Head of caudate nucleus (tissue), 42 donors: ENCODE measurements at regions not wholly inside any gene's neighbourhood (a gene's known extent, or its start where the extent isn't known, plus 50 kb on each side); places are given as distances from the start of the nearest gene placed in this dataset.
A peak's percentile ranks its signal among the peaks of the same experiment; 100 is the strongest.
"Not testable (repeated sequence)": the region's sequence is repeated elsewhere in the genome, so short reads cannot be mapped to it uniquely, and the experiment has no call there.

Source experiments
- DNase-seq, 42 donors: peaks; one replicate each; pipeline versions ENCODE4 v3.0.0 to v3.0.0-alpha.2; 2020 to 2021; ENCODE audit warnings: mixed read lengths in 7 of 42
- intact Hi-C: fragments of 100-400 bp; cut with DNase I; formaldehyde crosslinking; loops from one replicate; pipeline ENCODE4 v1.15.0; 2022

- DNase-seq = no peak
- intact Hi-C loops = no loop called here
Measured at GRCh38 chr5:147068998-147069397, 165.8 kb upstream of the STK32A start.

- peak in 2 of 42 donors; percentile 17 to 19 for DNase-seq
- intact Hi-C loops = no loop called here
Measured at GRCh38 chr5:147072622-147073021, 162.2 kb upstream of the STK32A start.

- intact Hi-C loops = no loop called here
- no peak for DNase-seq
Measured at GRCh38 chr5:147073098-147073497, 161.7 kb upstream of the STK32A start.

GRCh38 chr5:147075187-147075586, 159.6 kb upstream of the STK32A start:
- DNase-seq = no peak
- intact Hi-C loops = no loop called here

GRCh38 chr5:147080391-147080790, 154.4 kb upstream of the STK32A start:
- no peak for DNase-seq
- intact Hi-C loops = no loop called here

GRCh38 chr5:147081311-147081764, 153.5 kb upstream of the STK32A start:
- intact Hi-C loops = no loop called here
- peak; percentile 56 to 94 (median 81) for DNase-seq

GRCh38 chr5:147084702-147085101, 150.1 kb upstream of the STK32A start:
- peak; percentile 66 to 95 (median 88) for DNase-seq
- intact Hi-C loops = no loop called here

GRCh38 chr5:147085409-147085808, 149.4 kb upstream of the STK32A start:
- no peak for DNase-seq
- intact Hi-C loops = no loop called here

- intact Hi-C loops = no loop called here
- peak in 8 of 42 donors; percentile 16 to 73 (median 42) for DNase-seq
Measured at GRCh38 chr5:147092044-147092443, 142.8 kb upstream of the STK32A start.

- no peak for DNase-seq
Measured at GRCh38 chr5:147093138-147093537, 141.7 kb upstream of the STK32A start.

GRCh38 chr5:147095740-147096139, 139.1 kb upstream of the STK32A start:
- intact Hi-C loops = no loop called here

More at GRCh38 chr5:147093138-147093537, 141.7 kb upstream of the STK32A start:
- intact Hi-C loops = no loop called here

GRCh38 chr5:147098233-147098790, 136.5 kb upstream of the STK32A start:
- intact Hi-C loops = no loop called here
- DNase-seq = peak in 37 of 42 donors; percentile 5 to 86 (median 52)

More at GRCh38 chr5:147095740-147096139, 139.1 kb upstream of the STK32A start:
- no peak for DNase-seq

- intact Hi-C loops = loop anchor here (10.0 kb wide), 1 partner anchor 63 kb away; no protein-coding TSS in a partner anchor
- DNase-seq = peak in 31 of 42 donors; percentile 18 to 81 (median 46)
Measured at GRCh38 chr5:147101659-147102369, 133.0 kb upstream of the STK32A start.

GRCh38 chr5:147112899-147113298, 121.9 kb upstream of the STK32A start:
- intact Hi-C loops = no loop called here
- DNase-seq = no peak

- intact Hi-C loops = no loop called here
- no peak for DNase-seq
Measured at GRCh38 chr5:147113967-147114366, 120.9 kb upstream of the STK32A start.

- intact Hi-C loops, DNase-seq: not testable (repeated sequence)
Measured at GRCh38 chr5:147139759-147140158, 95.1 kb upstream of the STK32A start.

- intact Hi-C loops = no loop called here
Measured at GRCh38 chr5:147140558-147140957, 94.3 kb upstream of the STK32A start.

GRCh38 chr5:147141580-147141979, 93.2 kb upstream of the STK32A start:
- intact Hi-C loops, DNase-seq: not testable (repeated sequence)

More at GRCh38 chr5:147140558-147140957, 94.3 kb upstream of the STK32A start:
- no peak for DNase-seq

GRCh38 chr5:147143215-147143614, 91.6 kb upstream of the STK32A start:
- DNase-seq = no peak
- intact Hi-C loops = no loop called here

GRCh38 chr5:147145328-147145727, 89.5 kb upstream of the STK32A start:
- intact Hi-C loops = no loop called here
- no peak for DNase-seq

- intact Hi-C loops = no loop called here
- no peak for DNase-seq
Measured at GRCh38 chr5:147148715-147149114, 86.1 kb upstream of the STK32A start.
